ENCODE measurements at regions not wholly inside any gene's neighbourhood (a gene's known extent, or its start where the extent isn't known, plus 50 kb on each side); places are given as distances from the start of the nearest gene placed in this dataset.

DNA sequence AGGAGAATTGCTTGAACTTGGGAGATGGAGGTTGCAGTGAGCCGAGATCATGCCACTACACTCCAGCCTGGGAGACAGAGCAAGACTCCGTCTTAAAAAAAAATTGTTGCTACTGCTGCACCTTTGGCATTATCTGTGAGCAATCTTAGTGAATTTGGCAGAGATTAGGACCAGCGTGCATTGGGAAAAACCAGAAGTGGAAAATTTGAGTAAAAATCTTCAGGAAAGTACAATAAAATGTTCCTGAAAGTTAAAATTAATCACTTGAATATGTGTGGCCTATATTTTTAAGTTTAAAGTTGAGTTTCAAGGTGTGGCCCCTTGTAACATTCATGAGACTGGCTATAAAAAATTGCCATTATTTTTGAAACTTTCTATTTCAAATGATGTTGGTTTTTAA, 85.1 kb downstream of the SPRY1 start:
- TF ChIP-seq EZH2phosphoT487 (IDR thresholded peaks at IDR 0.05; ENCODE audit: insufficient read depth, low read depth) (no peak), EZH2 (IDR thresholded peaks at IDR 0.05; ENCODE audit: insufficient read depth, poor library complexity, severe bottlenecking) (no peak)
